ENCODE measurements at regions not wholly inside any gene's neighbourhood (a gene's known extent, or its start where the extent isn't known, plus 50 kb on each side); places are given as distances from the start of the nearest gene placed in this dataset.

- H3K9me3 ChIP-seq = no peaks in the 10 kb centered on the region
- no peak for DNase-seq
- no peaks in the 10 kb centered on the region for H3K36me3 ChIP-seq
- ATAC-seq (ENCODE audit: low FRiP score in 2 of 2) = no peak
- TF ChIP-seq POLR2AphosphoS5 (IDR thresholded peaks at IDR 0.05) (no peak), EP300 (IDR thresholded peaks at IDR 0.05) (no peak), CTCF (IDR thresholded peaks at IDR 0.05) (no peak), POLR2A (IDR thresholded peaks at IDR 0.05) (no peak)
- no peaks in the 10 kb centered on the region for H3K27me3 ChIP-seq
- no peaks in the 10 kb centered on the region for H3K4me1 ChIP-seq
- H3K4me3 ChIP-seq = no peak overlapping the region
- no peak overlapping the region for H3K27ac ChIP-seq
These were observed 527.4 kb downstream of the SI start for GRCh38 chr3:164550857-164551256.

GRCh38 chr3:164539215-164539614 is 539.1 kb downstream of the SI start:
- H3K9me3 ChIP-seq = no peaks in the 10 kb centered on the region

GRCh38 chr3:164537485-164537884 is 540.8 kb downstream of the SI start:
- H3K4me3 ChIP-seq = no peak overlapping the region
- no peaks in the 10 kb centered on the region for H3K27me3 ChIP-seq
- no peak for ATAC-seq (ENCODE audit: low FRiP score in 2 of 2)
- no peak for DNase-seq
- H3K36me3 ChIP-seq = no peaks in the 10 kb centered on the region
- no peaks in the 10 kb centered on the region for H3K4me1 ChIP-seq
- no peak for TF ChIP-seq EP300 (IDR thresholded peaks at IDR 0.05)
- no peak for TF ChIP-seq CTCF (IDR thresholded peaks at IDR 0.05)
- TF ChIP-seq POLR2AphosphoS5 (IDR thresholded peaks at IDR 0.05) = no peak
- TF ChIP-seq POLR2A (IDR thresholded peaks at IDR 0.05) = no peak
- H3K9me3 ChIP-seq = no peaks in the 10 kb centered on the region
- no peak overlapping the region for H3K27ac ChIP-seq

More at GRCh38 chr3:164539215-164539614, 539.1 kb downstream of the SI start:
- H3K36me3 ChIP-seq = no peaks in the 10 kb centered on the region
- no peak for DNase-seq
- WGBS, 2 donors = 66 to 67% methylated on average over 2 of the region's 2 CpGs
- H3K4me1 ChIP-seq = no peaks in the 10 kb centered on the region
- H3K27me3 ChIP-seq = no peaks in the 10 kb centered on the region
- H3K27ac ChIP-seq = no peak overlapping the region
- TF ChIP-seq CTCF (IDR thresholded peaks at IDR 0.05) (no peak), POLR2A (IDR thresholded peaks at IDR 0.05) (no peak), POLR2AphosphoS5 (IDR thresholded peaks at IDR 0.05) (no peak), EP300 (IDR thresholded peaks at IDR 0.05) (no peak)
- H3K4me3 ChIP-seq = no peak overlapping the region
- no peak for ATAC-seq (ENCODE audit: low FRiP score in 2 of 2)

- no peak for ATAC-seq (ENCODE audit: low FRiP score in 2 of 2)
- no peaks in the 10 kb centered on the region for H3K9me3 ChIP-seq
- TF ChIP-seq EP300 (IDR thresholded peaks at IDR 0.05) (no peak), POLR2A (IDR thresholded peaks at IDR 0.05) (no peak), POLR2AphosphoS5 (IDR thresholded peaks at IDR 0.05) (no peak), CTCF (IDR thresholded peaks at IDR 0.05) (no peak)
- H3K4me1 ChIP-seq = no peaks in the 10 kb centered on the region
- DNase-seq = no peak
- no peak overlapping the region for H3K4me3 ChIP-seq
- no peak overlapping the region for H3K27ac ChIP-seq
- WGBS, 2 donors = 64 to 78% methylated on average over 3 of the region's 3 CpGs
- no peaks in the 10 kb centered on the region for H3K27me3 ChIP-seq
- no peaks in the 10 kb centered on the region for H3K36me3 ChIP-seq
These were observed 545.0 kb downstream of the SI start for GRCh38 chr3:164533275-164533674.

GRCh38 chr3:164526250-164526649 is 552.0 kb downstream of the SI start:
- no peak overlapping the region for H3K27ac ChIP-seq
- ATAC-seq (ENCODE audit: low FRiP score in 2 of 2) (no peak), DNase-seq (no peak)
- H3K4me3 ChIP-seq = no peak overlapping the region
- no peaks in the 10 kb centered on the region for H3K4me1 ChIP-seq
- H3K36me3 ChIP-seq = no peaks in the 10 kb centered on the region
- TF ChIP-seq POLR2AphosphoS5 (IDR thresholded peaks at IDR 0.05) (no peak), POLR2A (IDR thresholded peaks at IDR 0.05) (no peak), CTCF (IDR thresholded peaks at IDR 0.05) (no peak), EP300 (IDR thresholded peaks at IDR 0.05) (no peak)
- H3K27me3 ChIP-seq = no peaks in the 10 kb centered on the region
- H3K9me3 ChIP-seq = no peaks in the 10 kb centered on the region
- 72 to 84% methylated on average over 2 of the region's 2 CpGs for WGBS, 2 donors
